SK-N-SH (cell line): ENCODE measurements at regions not wholly inside any gene's neighbourhood (a gene's known extent, or its start where the extent isn't known, plus 50 kb on each side); places are given as distances from the start of the nearest gene placed in this dataset.

Experiments used
- CTCF ChIA-PET: fragments of 300-600, 350-600 bp; formaldehyde crosslinking; extraction: SDS; loops from one replicate; lab custom pipeline; 2021; lab: Yijun Ruan, JAX
- POLR2A ChIA-PET: fragments of 350-600 bp; sonication (Branson Sonifier 250); formaldehyde crosslinking; extraction: SDS; loops from one replicate; lab custom pipeline; 2020; ENCODE audit warnings: antibody characterized with exemption, inconsistent platforms; lab: Yijun Ruan, JAX
- DNase-seq: peaks from one replicate; pipeline ENCODE4 v3.0.0; 2012
- H2AFZ ChIP-seq: fragments of 200-600 bp; sonication (generic); 2 replicates; pipeline ENCODE4 v1.8.1; 2016; ENCODE audit warnings: antibody characterized with exemption, mild to moderate bottlenecking, low read depth
- H3F3A ChIP-seq: fragments of 200-600 bp; sonication (generic); replicated peaks from 2 replicates; pipeline ENCODE3; 2016; ENCODE audit warnings: antibody characterized with exemption, mild to moderate bottlenecking; ENCODE audit not compliant: insufficient read depth
- H3K27ac ChIP-seq, 2 experiments: fragments of 200-500 bp in 1 of 2; fragments of 200-600 bp in 1 of 2; sonication (Bioruptor generic) in 1 of 2; sonication (generic), shearing (Covaris generic) in 1 of 2; 2 replicates each; pipeline versions ENCODE4 v1.5.1 to v1.6.1; 2014 to 2016; ENCODE audit warnings: low read depth in 2 of 2, inconsistent platforms in 1 of 2, low read length in 1 of 2, mild to moderate bottlenecking in 1 of 2, mixed read lengths in 1 of 2
- H3K27me3 ChIP-seq: fragments of 200-600 bp; sonication (generic), shearing (Covaris generic); 2 replicates; pipeline ENCODE4 v1.6.1; 2016; ENCODE audit warnings: mixed run types; ENCODE audit not compliant: insufficient read depth
- H3K36me3 ChIP-seq, 2 experiments: fragments of 200-500 bp in 1 of 2; fragments of 200-600 bp in 1 of 2; sonication (Bioruptor generic) in 1 of 2; sonication (generic) in 1 of 2; replicated peaks in 1 of 2; 2 replicates each; pipeline versions ENCODE3 to v1.5.1; 2014 to 2016; ENCODE audit warnings: low read length in 1 of 2, mild to moderate bottlenecking in 1 of 2; ENCODE audit not compliant: insufficient read depth in 2 of 2, control insufficient read depth in 1 of 2
- H3K4me1 ChIP-seq, 2 experiments: fragments of 200-500 bp in 1 of 2; fragments of 200-600 bp in 1 of 2; sonication (Bioruptor generic) in 1 of 2; sonication (generic), shearing (Covaris generic) in 1 of 2; 2 replicates each; pipeline versions ENCODE4 v1.5.1 to v1.6.1; 2014 to 2016; ENCODE audit warnings: low read depth in 1 of 2, low read length in 1 of 2, mixed run types in 1 of 2; ENCODE audit not compliant: insufficient read depth in 2 of 2, control insufficient read depth in 1 of 2
- H3K4me2 ChIP-seq: fragments of 200-600 bp; sonication (generic), shearing (Covaris generic); 2 replicates; pipeline ENCODE4 v1.6.1; 2017; ENCODE audit warnings: mixed run types
- H3K4me3 ChIP-seq, 2 experiments: fragments of 200-500 bp in 1 of 2; fragments of 200-600 bp in 1 of 2; sonication (Bioruptor generic) in 1 of 2; sonication (generic), shearing (Covaris generic) in 1 of 2; 2 replicates each; pipeline versions ENCODE4 v1.5.1 to v1.8.1; 2014 to 2016; ENCODE audit warnings: low read depth in 2 of 2, inconsistent platforms in 1 of 2, low read length in 1 of 2, mild to moderate bottlenecking in 1 of 2, mixed read lengths in 1 of 2, moderate library complexity in 1 of 2
- H3K79me2 ChIP-seq: fragments of 200-600 bp; sonication (generic); 2 replicates; pipeline ENCODE4 v1.8.1; 2017; ENCODE audit warnings: mild to moderate bottlenecking; ENCODE audit not compliant: insufficient read depth
- H3K9ac ChIP-seq: fragments of 200-600 bp; sonication (generic); 2 replicates; pipeline ENCODE4 v1.6.1; 2017; ENCODE audit warnings: mixed run types
- H3K9me2 ChIP-seq: fragments of 200-600 bp; sonication (generic); 2 replicates; pipeline ENCODE4 v1.6.1; 2017; ENCODE audit warnings: mixed run types
- H3K9me3 ChIP-seq: fragments of 200-600 bp; sonication (generic); 2 replicates; pipeline ENCODE4 v1.6.1; 2017; ENCODE audit warnings: mixed run types, mild to moderate bottlenecking, moderate library complexity
- H4K20me1 ChIP-seq: fragments of 200-600 bp; sonication (generic); 2 replicates; pipeline ENCODE4 v1.6.1; 2017; ENCODE audit warnings: mild to moderate bottlenecking, mixed run types; ENCODE audit not compliant: insufficient read depth
- CHD2 ChIP-seq: fragments of 150-350 bp; IDR thresholded peaks from 2 replicates; pipeline ENCODE4 v1.6.1; 2018; ENCODE audit warnings: low read length; ENCODE audit not compliant: partially characterized antibody
- EP300 ChIP-seq, 2 experiments: IDR thresholded peaks; 2 replicates each; pipeline versions ENCODE4 v1.4.0 to v1.6.1; 2012; ENCODE audit warnings: borderline replicate concordance in 1 of 2, low read depth in 1 of 2, low read length in 1 of 2
- FOXJ3 ChIP-seq: sonication (generic); formaldehyde crosslinking; IDR thresholded peaks from 2 replicates; pipeline ENCODE4 v1.5.1; 2020; ENCODE audit warnings: mild to moderate bottlenecking, missing genetic modification reagents
- FOXM1 ChIP-seq: IDR thresholded peaks from 2 replicates; pipeline ENCODE4 v1.4.0; 2012; ENCODE audit warnings: low read depth, mild to moderate bottlenecking
- GABPA ChIP-seq: IDR thresholded peaks from 2 replicates; pipeline ENCODE4 v1.4.0; 2012; ENCODE audit warnings: low read depth, mild to moderate bottlenecking
- GATA2 ChIP-seq: sonication (generic); formaldehyde crosslinking; IDR thresholded peaks from 2 replicates; pipeline ENCODE4 v1.5.0; 2020; ENCODE audit warnings: mild to moderate bottlenecking, missing genetic modification reagents
- MEF2A ChIP-seq: IDR thresholded peaks from 2 replicates; pipeline ENCODE4 v1.4.0; 2012; ENCODE audit warnings: low read depth, borderline replicate concordance
- NFIC ChIP-seq: IDR thresholded peaks from 2 replicates; pipeline ENCODE4 v1.4.0; 2012; ENCODE audit warnings: borderline replicate concordance
- POLR2AphosphoS5 ChIP-seq: IDR thresholded peaks from 2 replicates; pipeline ENCODE4 v1.6.1; 2012; ENCODE audit warnings: low read depth, low read length
- RAD21 ChIP-seq: IDR thresholded peaks from 2 replicates; pipeline ENCODE4 v1.6.1; 2012; ENCODE audit warnings: mild to moderate bottlenecking, low read length
- RCOR1 ChIP-seq: fragments of 150-350 bp; IDR thresholded peaks from 2 replicates; pipeline ENCODE4 v1.6.1; 2017; ENCODE audit warnings: antibody characterized with exemption, low read length
- RXRA ChIP-seq: IDR thresholded peaks from 2 replicates; pipeline ENCODE4 v1.4.0; 2012; ENCODE audit warnings: low read depth, mild to moderate bottlenecking, borderline replicate concordance
- SMC3 ChIP-seq: IDR thresholded peaks from 2 replicates; pipeline ENCODE4 v1.6.1; 2012; ENCODE audit warnings: low read depth, low read length, improper control_type of control experiment
- TAF1 ChIP-seq: IDR thresholded peaks from 2 replicates; pipeline ENCODE4 v1.6.1; 2012; ENCODE audit warnings: low read depth, mild to moderate bottlenecking, low read length, moderate library complexity, borderline replicate concordance
- TEAD4 ChIP-seq: IDR thresholded peaks from 2 replicates; pipeline ENCODE4 v1.4.0; 2012; ENCODE audit warnings: mild to moderate bottlenecking, borderline replicate concordance; ENCODE audit not compliant: insufficient read depth
- WGBS: methylation state at CpG from one replicate; pipeline ENCODE4 v1.1.6; 2017; ENCODE audit warnings: low lambda C conversion rate; 5-methylcytosine and 5-hydroxymethylcytosine counted together
- TF ChIP-seq, protein P1 (sequence below): fragments of 150-350 bp; IDR thresholded peaks from 2 replicates; pipeline ENCODE4 v1.6.1; 2017; ENCODE audit warnings: antibody characterized with exemption, low read length, low read depth, borderline replicate concordance
- TF ChIP-seq, protein P2 (sequence below): fragments of 150-350 bp; IDR thresholded peaks from 2 replicates; pipeline ENCODE4 v1.6.1; 2016; ENCODE audit warnings: mild to moderate bottlenecking, low read depth, low read length
- TF ChIP-seq, protein P3 (sequence below): IDR thresholded peaks from 2 replicates; pipeline ENCODE4; 2012
- TF ChIP-seq, protein P4 (sequence below): IDR thresholded peaks from 2 replicates; pipeline ENCODE4 v1.6.1; 2012; ENCODE audit warnings: mild to moderate bottlenecking, low read depth, low read length, moderate library complexity
- TF ChIP-seq, protein P5 (sequence below): IDR thresholded peaks from 2 replicates; pipeline ENCODE4 v1.4.0; 2012; ENCODE audit warnings: low read depth, borderline replicate concordance

DNA sequence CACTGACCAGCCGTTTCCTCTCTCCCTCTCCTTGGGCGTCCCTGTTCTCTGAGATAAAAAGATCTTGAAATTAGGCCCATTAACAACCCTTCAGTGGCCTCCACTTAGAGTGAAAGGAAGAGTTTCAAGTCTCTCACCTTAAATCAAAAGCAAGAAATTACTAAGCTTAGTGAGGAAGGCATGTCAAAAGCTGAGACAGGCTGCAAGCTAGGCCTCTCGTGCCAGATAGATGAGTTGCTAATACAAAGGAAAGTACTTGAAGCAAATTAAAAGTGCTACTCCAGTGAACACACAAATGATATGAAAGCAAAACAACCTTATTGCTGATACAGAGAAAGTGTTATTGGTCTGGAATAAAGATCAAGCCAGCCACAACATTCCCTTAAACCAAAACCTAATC is 331.3 kb upstream of the SEMA6A start:
- H3K36me3 ChIP-seq: no peaks in the 10 kb centered on the region
- ChIA-PET CTCF (no interaction called here), POLR2A (no interaction called here)
- 20% methylated on average over 3 of the region's 3 CpGs for WGBS
- H3K4me2 ChIP-seq: no peak overlapping the region
- no peaks in the 10 kb centered on the region for H3K27me3 ChIP-seq
- H3K9me3 ChIP-seq: no peaks in the 10 kb centered on the region
- H4K20me1 ChIP-seq: no peaks in the 10 kb centered on the region
- no peaks in the 10 kb centered on the region for H3K4me1 ChIP-seq
- H3K9me2 ChIP-seq: no peaks in the 10 kb centered on the region
- no peak overlapping the region for H3K9ac ChIP-seq
- DNase-seq: no peak
- no peak for TF ChIP-seq MEF2A
- TF ChIP-seq FOXM1: no peak
- no peak for TF ChIP-seq FOXJ3 (CRISPR knock-in tag)
- no peak for TF ChIP-seq TAF1
- TF ChIP-seq, protein P1, sequence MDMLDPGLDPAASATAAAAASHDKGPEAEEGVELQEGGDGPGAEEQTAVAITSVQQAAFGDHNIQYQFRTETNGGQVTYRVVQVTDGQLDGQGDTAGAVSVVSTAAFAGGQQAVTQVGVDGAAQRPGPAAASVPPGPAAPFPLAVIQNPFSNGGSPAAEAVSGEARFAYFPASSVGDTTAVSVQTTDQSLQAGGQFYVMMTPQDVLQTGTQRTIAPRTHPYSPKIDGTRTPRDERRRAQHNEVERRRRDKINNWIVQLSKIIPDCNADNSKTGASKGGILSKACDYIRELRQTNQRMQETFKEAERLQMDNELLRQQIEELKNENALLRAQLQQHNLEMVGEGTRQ: no peak
- TF ChIP-seq SMC3: no peak
- TF ChIP-seq RAD21: no peak
- no peak overlapping the region for H3K4me3 ChIP-seq
- no peaks in the 10 kb centered on the region for H3K79me2 ChIP-seq
- H2AFZ ChIP-seq: no peak overlapping the region
- H3K27ac ChIP-seq: no peak overlapping the region
- no peaks in the 10 kb centered on the region for H3F3A ChIP-seq

DNA sequence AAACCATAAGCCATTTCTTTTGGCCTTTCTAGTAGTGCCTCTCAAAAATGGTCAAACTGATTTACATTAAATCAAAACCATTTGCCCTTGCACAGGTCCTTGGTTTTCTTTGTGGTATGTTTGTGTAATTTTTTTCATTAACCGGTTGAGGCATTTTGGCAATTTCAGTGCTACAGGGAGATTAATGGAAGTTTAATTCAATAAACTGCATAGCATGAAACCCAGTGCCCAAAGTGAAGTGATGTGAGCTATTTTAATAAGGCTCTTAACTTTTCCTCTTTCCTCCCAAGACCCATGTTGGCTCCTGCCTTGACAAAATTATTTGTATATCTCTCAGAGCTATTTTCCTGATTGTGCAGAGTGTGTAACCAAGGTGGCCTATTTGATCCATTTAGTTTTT is 326.2 kb upstream of the SEMA6A start:
- no peak for DNase-seq
- WGBS: 10% methylated on average over 1 of the region's 1 CpG
- POLR2A ChIA-PET: no interaction called here
- TF ChIP-seq, protein P2, sequence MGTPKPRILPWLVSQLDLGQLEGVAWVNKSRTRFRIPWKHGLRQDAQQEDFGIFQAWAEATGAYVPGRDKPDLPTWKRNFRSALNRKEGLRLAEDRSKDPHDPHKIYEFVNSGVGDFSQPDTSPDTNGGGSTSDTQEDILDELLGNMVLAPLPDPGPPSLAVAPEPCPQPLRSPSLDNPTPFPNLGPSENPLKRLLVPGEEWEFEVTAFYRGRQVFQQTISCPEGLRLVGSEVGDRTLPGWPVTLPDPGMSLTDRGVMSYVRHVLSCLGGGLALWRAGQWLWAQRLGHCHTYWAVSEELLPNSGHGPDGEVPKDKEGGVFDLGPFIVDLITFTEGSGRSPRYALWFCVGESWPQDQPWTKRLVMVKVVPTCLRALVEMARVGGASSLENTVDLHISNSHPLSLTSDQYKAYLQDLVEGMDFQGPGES: no peak
- TF ChIP-seq, protein P3, sequence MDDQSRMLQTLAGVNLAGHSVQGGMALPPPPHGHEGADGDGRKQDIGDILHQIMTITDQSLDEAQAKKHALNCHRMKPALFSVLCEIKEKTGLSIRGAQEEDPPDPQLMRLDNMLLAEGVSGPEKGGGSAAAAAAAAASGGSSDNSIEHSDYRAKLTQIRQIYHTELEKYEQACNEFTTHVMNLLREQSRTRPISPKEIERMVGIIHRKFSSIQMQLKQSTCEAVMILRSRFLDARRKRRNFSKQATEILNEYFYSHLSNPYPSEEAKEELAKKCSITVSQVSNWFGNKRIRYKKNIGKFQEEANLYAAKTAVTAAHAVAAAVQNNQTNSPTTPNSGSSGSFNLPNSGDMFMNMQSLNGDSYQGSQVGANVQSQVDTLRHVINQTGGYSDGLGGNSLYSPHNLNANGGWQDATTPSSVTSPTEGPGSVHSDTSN: no peak
- TF ChIP-seq TEAD4 (no peak), TAF1 (no peak), EP300 (IDR thresholded peaks at IDR 0.05; ENCODE audit: borderline replicate concordance in 1 of 2, low read depth in 1 of 2, low read length in 1 of 2) (no peak), MEF2A (no peak), CHD2 (no peak), GABPA (no peak), RXRA (no peak), RCOR1 (no peak), POLR2AphosphoS5 (no peak), GATA2 (CRISPR knock-in tag) (no peak), NFIC (no peak)
- TF ChIP-seq, protein P4, sequence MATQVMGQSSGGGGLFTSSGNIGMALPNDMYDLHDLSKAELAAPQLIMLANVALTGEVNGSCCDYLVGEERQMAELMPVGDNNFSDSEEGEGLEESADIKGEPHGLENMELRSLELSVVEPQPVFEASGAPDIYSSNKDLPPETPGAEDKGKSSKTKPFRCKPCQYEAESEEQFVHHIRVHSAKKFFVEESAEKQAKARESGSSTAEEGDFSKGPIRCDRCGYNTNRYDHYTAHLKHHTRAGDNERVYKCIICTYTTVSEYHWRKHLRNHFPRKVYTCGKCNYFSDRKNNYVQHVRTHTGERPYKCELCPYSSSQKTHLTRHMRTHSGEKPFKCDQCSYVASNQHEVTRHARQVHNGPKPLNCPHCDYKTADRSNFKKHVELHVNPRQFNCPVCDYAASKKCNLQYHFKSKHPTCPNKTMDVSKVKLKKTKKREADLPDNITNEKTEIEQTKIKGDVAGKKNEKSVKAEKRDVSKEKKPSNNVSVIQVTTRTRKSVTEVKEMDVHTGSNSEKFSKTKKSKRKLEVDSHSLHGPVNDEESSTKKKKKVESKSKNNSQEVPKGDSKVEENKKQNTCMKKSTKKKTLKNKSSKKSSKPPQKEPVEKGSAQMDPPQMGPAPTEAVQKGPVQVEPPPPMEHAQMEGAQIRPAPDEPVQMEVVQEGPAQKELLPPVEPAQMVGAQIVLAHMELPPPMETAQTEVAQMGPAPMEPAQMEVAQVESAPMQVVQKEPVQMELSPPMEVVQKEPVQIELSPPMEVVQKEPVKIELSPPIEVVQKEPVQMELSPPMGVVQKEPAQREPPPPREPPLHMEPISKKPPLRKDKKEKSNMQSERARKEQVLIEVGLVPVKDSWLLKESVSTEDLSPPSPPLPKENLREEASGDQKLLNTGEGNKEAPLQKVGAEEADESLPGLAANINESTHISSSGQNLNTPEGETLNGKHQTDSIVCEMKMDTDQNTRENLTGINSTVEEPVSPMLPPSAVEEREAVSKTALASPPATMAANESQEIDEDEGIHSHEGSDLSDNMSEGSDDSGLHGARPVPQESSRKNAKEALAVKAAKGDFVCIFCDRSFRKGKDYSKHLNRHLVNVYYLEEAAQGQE: no peak
- TF ChIP-seq, protein P5, sequence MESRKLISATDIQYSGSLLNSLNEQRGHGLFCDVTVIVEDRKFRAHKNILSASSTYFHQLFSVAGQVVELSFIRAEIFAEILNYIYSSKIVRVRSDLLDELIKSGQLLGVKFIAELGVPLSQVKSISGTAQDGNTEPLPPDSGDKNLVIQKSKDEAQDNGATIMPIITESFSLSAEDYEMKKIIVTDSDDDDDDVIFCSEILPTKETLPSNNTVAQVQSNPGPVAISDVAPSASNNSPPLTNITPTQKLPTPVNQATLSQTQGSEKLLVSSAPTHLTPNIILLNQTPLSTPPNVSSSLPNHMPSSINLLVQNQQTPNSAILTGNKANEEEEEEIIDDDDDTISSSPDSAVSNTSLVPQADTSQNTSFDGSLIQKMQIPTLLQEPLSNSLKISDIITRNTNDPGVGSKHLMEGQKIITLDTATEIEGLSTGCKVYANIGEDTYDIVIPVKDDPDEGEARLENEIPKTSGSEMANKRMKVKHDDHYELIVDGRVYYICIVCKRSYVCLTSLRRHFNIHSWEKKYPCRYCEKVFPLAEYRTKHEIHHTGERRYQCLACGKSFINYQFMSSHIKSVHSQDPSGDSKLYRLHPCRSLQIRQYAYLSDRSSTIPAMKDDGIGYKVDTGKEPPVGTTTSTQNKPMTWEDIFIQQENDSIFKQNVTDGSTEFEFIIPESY: no peak

More for the DNA sequence above, 326.2 kb upstream of the SEMA6A start:
- Histone ChIP-seq H2AFZ (no peak overlapping the region), H3K27ac (no peak overlapping the region), H3K79me2 (no peaks in the 10 kb centered on the region), H3K4me3 (no peak overlapping the region), H3F3A (no peaks in the 10 kb centered on the region), H3K36me3 (no peaks in the 10 kb centered on the region), H4K20me1 (no peaks in the 10 kb centered on the region), H3K27me3 (no peaks in the 10 kb centered on the region), H3K9me2 (no peaks in the 10 kb centered on the region), H3K9ac (no peak overlapping the region), H3K9me3 (no peaks in the 10 kb centered on the region), H3K4me2 (no peak overlapping the region), H3K4me1 (no peaks in the 10 kb centered on the region)
- CTCF ChIA-PET: interaction anchor here (0.7 to 1.0 kb wide), 2 partner anchors 229 to 325 kb away, joined by 3 read pairs; no protein-coding TSS in a partner anchor
